Uterus (tissue), 2 donors: ENCODE measurements at regions not wholly inside any gene's neighbourhood (a gene's known extent, or its start where the extent isn't known, plus 50 kb on each side); places are given as distances from the start of the nearest gene placed in this dataset.
"Not testable (repeated sequence)": the region's sequence is repeated elsewhere in the genome, so short reads cannot be mapped to it uniquely, and the experiment has no call there.

Experiments
- POLR2A ChIP-seq, 2 donors: fragments of 450-650 bp; IDR thresholded peaks; one replicate each; pipeline ENCODE4 v1.6.1; 2016; ENCODE audit warnings: antibody characterized with exemption in 2 of 2, mild to moderate bottlenecking in 1 of 2, moderate library complexity in 1 of 2
- TF ChIP-seq, protein P1 (sequence below), 4 experiments: fragments of 200-600 bp in 2 of 4; fragments of 450-650 bp in 2 of 4; sonication (generic) in 2 of 4; IDR thresholded peaks; one replicate each; pipeline ENCODE4 v1.5.1; 2016 to 2019; ENCODE audit warnings: antibody characterized with exemption in 4 of 4, mild to moderate bottlenecking in 2 of 4, moderate library complexity in 1 of 4

DNA sequence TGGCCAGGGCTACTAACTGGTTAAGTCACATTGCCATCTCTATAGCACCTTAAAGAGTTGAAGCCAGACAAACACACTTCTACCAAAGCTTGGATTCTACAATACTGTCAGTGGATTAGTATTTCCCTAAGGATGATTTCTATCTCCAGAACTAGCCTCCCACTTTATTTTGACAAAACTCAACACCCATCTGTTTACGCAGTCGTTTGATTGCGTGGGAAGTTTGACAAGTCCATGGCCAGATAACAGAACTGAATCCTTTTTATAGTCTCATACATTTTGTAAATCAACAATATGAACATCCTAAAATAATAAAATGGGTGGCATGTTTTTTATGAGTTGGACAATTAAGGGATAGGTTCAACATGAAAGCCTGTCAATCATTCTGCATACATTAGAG lies 212.7 kb downstream of the ALG10B start:
- TF ChIP-seq, protein P1, sequence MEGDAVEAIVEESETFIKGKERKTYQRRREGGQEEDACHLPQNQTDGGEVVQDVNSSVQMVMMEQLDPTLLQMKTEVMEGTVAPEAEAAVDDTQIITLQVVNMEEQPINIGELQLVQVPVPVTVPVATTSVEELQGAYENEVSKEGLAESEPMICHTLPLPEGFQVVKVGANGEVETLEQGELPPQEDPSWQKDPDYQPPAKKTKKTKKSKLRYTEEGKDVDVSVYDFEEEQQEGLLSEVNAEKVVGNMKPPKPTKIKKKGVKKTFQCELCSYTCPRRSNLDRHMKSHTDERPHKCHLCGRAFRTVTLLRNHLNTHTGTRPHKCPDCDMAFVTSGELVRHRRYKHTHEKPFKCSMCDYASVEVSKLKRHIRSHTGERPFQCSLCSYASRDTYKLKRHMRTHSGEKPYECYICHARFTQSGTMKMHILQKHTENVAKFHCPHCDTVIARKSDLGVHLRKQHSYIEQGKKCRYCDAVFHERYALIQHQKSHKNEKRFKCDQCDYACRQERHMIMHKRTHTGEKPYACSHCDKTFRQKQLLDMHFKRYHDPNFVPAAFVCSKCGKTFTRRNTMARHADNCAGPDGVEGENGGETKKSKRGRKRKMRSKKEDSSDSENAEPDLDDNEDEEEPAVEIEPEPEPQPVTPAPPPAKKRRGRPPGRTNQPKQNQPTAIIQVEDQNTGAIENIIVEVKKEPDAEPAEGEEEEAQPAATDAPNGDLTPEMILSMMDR (IDR thresholded peaks at IDR 0.05), result not testable (repeated sequence)
- TF ChIP-seq POLR2A (IDR thresholded peaks at IDR 0.05), result not testable (repeated sequence)
